CD4-positive, alpha-beta T cell (primary cell): ENCODE measurements at regions not wholly inside any gene's neighbourhood (a gene's known extent, or its start where the extent isn't known, plus 50 kb on each side); places are given as distances from the start of the nearest gene placed in this dataset.

Experiments used
- ATAC-seq: fragments of 200-7000 bp; cut with Tn5 transposase; one replicate; pipeline ENCODE4 v1.10.0; 2022; ENCODE audit warnings: mild to moderate bottlenecking; ENCODE audit not compliant: poor library complexity
- CTCF ChIA-PET: fragments of 350-600 bp; sonication (Branson Sonifier 250); formaldehyde crosslinking; loops from one replicate; lab custom pipeline; 2021; ENCODE audit warnings: antibody characterized with exemption, inconsistent platforms; lab: Charles Lee
- POLR2A ChIA-PET: fragments of 350-600 bp; sonication (Branson Sonifier 250); formaldehyde crosslinking; loops from one replicate; lab custom pipeline; 2021; ENCODE audit warnings: antibody characterized with exemption, inconsistent platforms; lab: Charles Lee
- DNase-seq, 14 experiments: peaks; one replicate each; pipeline ENCODE4 v3.0.0-alpha.2; 2013 to 2020; ENCODE audit warnings: mixed read lengths in 2 of 14
- H3K27ac ChIP-seq, 2 donors: one replicate each; pipeline versions ENCODE4 v1.5.1 to v1.7.0; 2013; ENCODE audit warnings: low read length in 2 of 2, low read depth in 1 of 2, mild to moderate bottlenecking in 1 of 2
- H3K27me3 ChIP-seq, 2 experiments: 1 replicate in 1 of 2; 2 replicates in 1 of 2; pipeline versions ENCODE4 v1.6.1 to v1.7.0; 2013; ENCODE audit warnings: low read length in 2 of 2, control low read depth in 1 of 2, mild to moderate bottlenecking in 1 of 2, moderate library complexity in 1 of 2; ENCODE audit not compliant: insufficient read depth in 2 of 2, control insufficient read depth in 1 of 2
- H3K36me3 ChIP-seq: one replicate; pipeline ENCODE4 v1.6.1; 2013; ENCODE audit warnings: low read length, control low read depth; ENCODE audit not compliant: insufficient read depth
- H3K4me1 ChIP-seq: one replicate; pipeline ENCODE4 v1.6.1; 2013; ENCODE audit warnings: low read length, control low read depth; ENCODE audit not compliant: insufficient read depth
- H3K4me3 ChIP-seq: one replicate; pipeline ENCODE4 v1.5.1; 2013; ENCODE audit warnings: mild to moderate bottlenecking, low read length, moderate library complexity
- H3K9me3 ChIP-seq, 2 experiments: 1 replicate in 1 of 2; 2 replicates in 1 of 2; pipeline versions ENCODE4 v1.6.1 to v1.7.0; 2013; ENCODE audit warnings: low read length in 2 of 2, mild to moderate bottlenecking in 2 of 2, control low read depth in 1 of 2, moderate library complexity in 1 of 2; ENCODE audit not compliant: control insufficient read depth in 1 of 2, insufficient read depth in 1 of 2
- H3K27ac Mint-ChIP-seq: one replicate; pipeline ENCODE4 v1.8.0; 2020; ENCODE audit warnings: mixed read lengths
- H3K27me3 Mint-ChIP-seq: one replicate; pipeline ENCODE4 v1.8.0; 2021; ENCODE audit warnings: mixed read lengths
- H3K36me3 Mint-ChIP-seq: one replicate; pipeline ENCODE4 v1.8.0; 2021; ENCODE audit warnings: low read depth, mixed read lengths
- H3K4me1 Mint-ChIP-seq: one replicate; pipeline ENCODE4 v1.8.0; 2021; ENCODE audit warnings: low read depth, mixed read lengths
- H3K4me3 Mint-ChIP-seq: one replicate; pipeline ENCODE4 v1.8.0; 2020; ENCODE audit warnings: mild to moderate bottlenecking, mixed read lengths
- H3K9me3 Mint-ChIP-seq: one replicate; pipeline ENCODE4 v1.8.0; 2020; ENCODE audit warnings: mixed read lengths
- CTCF ChIP-seq: fragments of 200-600 bp; IDR thresholded peaks from one replicate; pipeline ENCODE4 v1.8.0; 2022; ENCODE audit warnings: antibody characterized with exemption, mild to moderate bottlenecking
- intact Hi-C, 2 experiments: fragments of 100-400 bp; cut with DNase I in 1 of 2; cut with micrococcal nuclease in 1 of 2; formaldehyde crosslinking; loops; one replicate each; pipeline versions ENCODE4 v1.15.1 to v1.9.0; 2023 to 2025; cut with DNase I, micrococcal nuclease

- intact Hi-C loops, result no loop called here
- no peaks in the 10 kb centered on the region for H3K36me3 Mint-ChIP-seq
- no peak for DNase-seq
- H3K9me3 Mint-ChIP-seq, result no peaks in the 10 kb centered on the region
- H3K4me1 ChIP-seq, result no peaks in the 10 kb centered on the region
- no peak overlapping the region for H3K4me3 Mint-ChIP-seq
- no peak for ATAC-seq
- ChIA-PET POLR2A (no interaction called here), CTCF (no interaction called here)
- H3K36me3 ChIP-seq, result no peaks in the 10 kb centered on the region
- H3K27ac Mint-ChIP-seq, result no peak overlapping the region
- no peak overlapping the region for H3K4me3 ChIP-seq
- TF ChIP-seq CTCF, result no peak
- no peaks in the 10 kb centered on the region for H3K4me1 Mint-ChIP-seq
- H3K27me3 Mint-ChIP-seq, result peaks cover 54% of the 10 kb centered on the region
- peaks cover 0 to 41% of the 10 kb centered on the region in 2 experiments for H3K9me3 ChIP-seq
- no peak overlapping the region for H3K27ac ChIP-seq
- H3K27me3 ChIP-seq, result peaks cover 42 to 61% of the 10 kb centered on the region in 2 experiments
These were observed 417.0 kb upstream of the ESRRG start for GRCh38 chr1:217140041-217140901.

- Histone ChIP-seq H3K4me3 (no peak overlapping the region), H3K27ac (no peak overlapping the region), H3K9me3 (peaks cover 0 to 49% of the 10 kb centered on the region in 2 experiments), H3K36me3 (no peaks in the 10 kb centered on the region), H3K4me1 (no peaks in the 10 kb centered on the region), H3K27me3 (peaks cover 50 to 69% of the 10 kb centered on the region in 2 experiments)
- H3K4me3 Mint-ChIP-seq, result no peak overlapping the region
- H3K9me3 Mint-ChIP-seq, result no peaks in the 10 kb centered on the region
- DNase-seq (no peak), ATAC-seq (no peak)
- H3K4me1 Mint-ChIP-seq, result no peaks in the 10 kb centered on the region
- no peaks in the 10 kb centered on the region for H3K36me3 Mint-ChIP-seq
- ChIA-PET CTCF (no interaction called here), POLR2A (no interaction called here)
- H3K27me3 Mint-ChIP-seq, result peaks cover 61% of the 10 kb centered on the region
- intact Hi-C loops, result no loop called here
- no peak for TF ChIP-seq CTCF
- H3K27ac Mint-ChIP-seq, result no peak overlapping the region
These were observed 416.3 kb upstream of the ESRRG start for GRCh38 chr1:217139513-217139912.

GRCh38 chr1:217138799-217139466, 415.7 kb upstream of the ESRRG start:
- intact Hi-C loops, result no loop called here
- H3K36me3 ChIP-seq, result no peaks in the 10 kb centered on the region
- no peaks in the 10 kb centered on the region for H3K9me3 Mint-ChIP-seq
- H3K4me1 ChIP-seq, result no peaks in the 10 kb centered on the region
- no peaks in the 10 kb centered on the region for H3K4me1 Mint-ChIP-seq
- no peak overlapping the region for H3K4me3 ChIP-seq
- no peak for DNase-seq
- no peak overlapping the region for H3K4me3 Mint-ChIP-seq
- ChIA-PET CTCF (no interaction called here), POLR2A (no interaction called here)
- TF ChIP-seq CTCF, result no peak
- ATAC-seq, result no peak
- H3K9me3 ChIP-seq, result peaks cover 0 to 54% of the 10 kb centered on the region in 2 experiments
- H3K36me3 Mint-ChIP-seq, result no peaks in the 10 kb centered on the region
- H3K27ac ChIP-seq, result no peak overlapping the region
- H3K27me3 Mint-ChIP-seq, result peaks cover 67% of the 10 kb centered on the region
- H3K27me3 ChIP-seq, result peaks cover 54 to 74% of the 10 kb centered on the region in 2 experiments
- H3K27ac Mint-ChIP-seq, result no peak overlapping the region
